ENCODE measurements at regions not wholly inside any gene's neighbourhood (a gene's known extent, or its start where the extent isn't known, plus 50 kb on each side); places are given as distances from the start of the nearest gene placed in this dataset.

DNA sequence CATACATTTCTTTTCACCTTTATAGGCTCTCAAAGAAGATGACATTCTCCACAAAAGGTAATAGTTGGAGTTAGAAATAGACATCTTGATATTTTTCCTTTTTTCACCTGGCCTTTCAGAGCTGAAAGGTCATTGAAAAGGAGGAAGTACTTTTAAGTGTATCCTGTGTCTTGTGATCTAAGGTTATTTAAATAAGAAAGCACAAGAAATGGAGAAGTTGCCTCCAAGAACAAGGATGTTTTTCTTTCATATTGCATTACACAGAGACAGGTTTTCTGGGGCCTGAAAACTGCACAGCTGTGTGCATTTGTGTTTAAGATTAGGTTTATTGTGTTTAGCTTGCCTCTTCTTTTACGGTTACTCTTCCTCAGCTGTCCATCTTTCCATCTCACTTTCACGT lies 103.4 kb upstream of the SEMA3D start:
- DNase-seq (ENCODE audit: low spot score) (no peak), ATAC-seq (ENCODE audit: low read depth) (no peak)
- Histone ChIP-seq H3K4me1 (ENCODE audit: insufficient read depth, poor library complexity, severe bottlenecking) (no peaks in the 10 kb centered on the region), H3K4me3 (ENCODE audit: severe bottlenecking) (no peak overlapping the region), H3K27ac (ENCODE audit: poor library complexity, severe bottlenecking) (no peak overlapping the region), H3K9me3 (ENCODE audit: severe bottlenecking) (no peaks in the 10 kb centered on the region), H3K36me3 (ENCODE audit: low read depth) (no peaks in the 10 kb centered on the region), H3K27me3 (ENCODE audit: insufficient read depth, poor library complexity, severe bottlenecking) (no peaks in the 10 kb centered on the region)
- TF ChIP-seq, protein P1, sequence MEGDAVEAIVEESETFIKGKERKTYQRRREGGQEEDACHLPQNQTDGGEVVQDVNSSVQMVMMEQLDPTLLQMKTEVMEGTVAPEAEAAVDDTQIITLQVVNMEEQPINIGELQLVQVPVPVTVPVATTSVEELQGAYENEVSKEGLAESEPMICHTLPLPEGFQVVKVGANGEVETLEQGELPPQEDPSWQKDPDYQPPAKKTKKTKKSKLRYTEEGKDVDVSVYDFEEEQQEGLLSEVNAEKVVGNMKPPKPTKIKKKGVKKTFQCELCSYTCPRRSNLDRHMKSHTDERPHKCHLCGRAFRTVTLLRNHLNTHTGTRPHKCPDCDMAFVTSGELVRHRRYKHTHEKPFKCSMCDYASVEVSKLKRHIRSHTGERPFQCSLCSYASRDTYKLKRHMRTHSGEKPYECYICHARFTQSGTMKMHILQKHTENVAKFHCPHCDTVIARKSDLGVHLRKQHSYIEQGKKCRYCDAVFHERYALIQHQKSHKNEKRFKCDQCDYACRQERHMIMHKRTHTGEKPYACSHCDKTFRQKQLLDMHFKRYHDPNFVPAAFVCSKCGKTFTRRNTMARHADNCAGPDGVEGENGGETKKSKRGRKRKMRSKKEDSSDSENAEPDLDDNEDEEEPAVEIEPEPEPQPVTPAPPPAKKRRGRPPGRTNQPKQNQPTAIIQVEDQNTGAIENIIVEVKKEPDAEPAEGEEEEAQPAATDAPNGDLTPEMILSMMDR (IDR thresholded peaks at IDR 0.05; ENCODE audit: poor library complexity, severe bottlenecking), result no peak

DNA sequence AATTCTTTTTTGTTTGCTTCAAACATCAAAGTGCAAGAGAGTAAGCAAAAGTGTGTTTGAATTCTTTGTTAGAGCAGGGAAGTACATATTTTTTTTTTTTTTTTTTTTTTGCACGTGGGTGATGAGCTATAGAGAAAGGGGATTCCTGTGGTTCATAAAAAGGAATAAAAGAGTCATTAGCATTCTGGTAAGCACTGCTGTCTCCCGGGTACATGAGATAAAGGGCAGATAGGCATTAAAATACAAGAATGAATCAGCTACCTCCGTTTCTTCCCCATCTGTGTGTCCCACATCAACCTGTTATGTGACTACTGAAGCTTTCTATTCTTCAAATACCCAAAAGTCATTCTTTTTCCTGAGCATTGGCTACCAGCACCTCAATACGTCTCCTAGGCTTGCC lies 102.4 kb upstream of the SEMA3D start:
- Histone ChIP-seq H3K36me3 (ENCODE audit: low read depth) (no peaks in the 10 kb centered on the region), H3K27ac (ENCODE audit: poor library complexity, severe bottlenecking) (no peak overlapping the region), H3K9me3 (ENCODE audit: severe bottlenecking) (no peaks in the 10 kb centered on the region), H3K4me1 (ENCODE audit: insufficient read depth, poor library complexity, severe bottlenecking) (no peaks in the 10 kb centered on the region), H3K4me3 (ENCODE audit: severe bottlenecking) (no peak overlapping the region), H3K27me3 (ENCODE audit: insufficient read depth, poor library complexity, severe bottlenecking) (no peaks in the 10 kb centered on the region)
- TF ChIP-seq, protein P1 (IDR thresholded peaks at IDR 0.05; ENCODE audit: poor library complexity, severe bottlenecking), result no peak
- DNase-seq (ENCODE audit: low spot score), result no peak
- ATAC-seq (ENCODE audit: low read depth), result no peak

DNA sequence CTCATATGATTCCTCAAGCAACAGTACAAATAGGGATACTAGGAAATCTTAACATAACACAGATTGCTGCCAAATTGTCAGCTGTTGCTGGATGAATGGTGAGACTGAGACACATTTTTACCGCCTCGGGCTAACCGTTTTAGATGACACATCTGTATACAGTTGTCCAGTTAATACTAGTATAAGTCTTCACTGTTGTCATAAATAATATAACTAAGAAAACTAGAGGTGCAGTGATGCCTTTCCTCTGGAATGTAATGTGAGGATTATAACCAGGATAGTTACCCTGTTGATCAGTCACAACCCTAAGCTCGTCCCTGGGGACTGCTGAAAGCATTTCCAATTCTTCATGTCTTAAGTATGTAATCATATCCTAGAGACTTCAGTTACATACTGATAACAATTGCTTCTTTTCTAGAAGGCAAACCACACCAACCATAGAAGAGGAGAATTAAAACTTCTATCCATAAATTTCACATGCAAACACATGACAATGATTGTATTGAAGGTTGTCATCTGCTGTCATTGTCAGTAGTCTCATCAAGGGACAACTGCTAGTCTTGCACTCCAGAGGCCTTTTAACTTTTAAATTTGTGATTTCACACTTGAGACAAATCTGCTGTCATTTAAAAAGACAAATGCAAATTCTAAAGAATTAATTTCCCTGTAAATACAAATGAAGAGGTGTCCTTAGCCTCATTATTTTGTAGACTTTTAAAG lies 100.4 kb upstream of the SEMA3D start:
- Histone ChIP-seq H3K9me3 (ENCODE audit: severe bottlenecking) (no peaks in the 10 kb centered on the region), H3K4me3 (ENCODE audit: severe bottlenecking) (no peak overlapping the region), H3K27me3 (ENCODE audit: insufficient read depth, poor library complexity, severe bottlenecking) (no peaks in the 10 kb centered on the region), H3K36me3 (ENCODE audit: low read depth) (no peaks in the 10 kb centered on the region), H3K27ac (ENCODE audit: poor library complexity, severe bottlenecking) (no peak overlapping the region), H3K4me1 (ENCODE audit: insufficient read depth, poor library complexity, severe bottlenecking) (no peaks in the 10 kb centered on the region)
- TF ChIP-seq, protein P1 (IDR thresholded peaks at IDR 0.05; ENCODE audit: poor library complexity, severe bottlenecking), result no peak
- ATAC-seq (ENCODE audit: low read depth) (no peak), DNase-seq (ENCODE audit: low spot score) (no peak)

DNA sequence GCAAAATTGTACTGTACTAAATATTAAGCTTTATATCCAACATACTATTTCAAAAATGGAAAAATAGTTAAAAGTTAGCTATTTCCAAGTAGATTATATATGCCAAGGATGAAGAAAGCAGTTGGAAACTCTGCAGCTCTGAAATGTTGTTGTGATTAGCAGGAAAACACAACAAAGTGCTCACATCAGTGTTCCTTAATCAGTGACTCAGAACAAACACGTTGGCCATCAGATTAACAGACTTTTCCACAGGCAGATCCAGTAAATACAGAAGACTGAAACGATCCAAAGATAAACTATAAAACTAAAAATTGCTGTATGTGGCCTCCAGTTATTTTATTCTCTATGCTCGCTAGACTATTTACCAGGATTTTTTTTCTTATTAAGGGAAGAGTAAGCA lies 99.6 kb upstream of the SEMA3D start:
- Histone ChIP-seq H3K4me3 (ENCODE audit: severe bottlenecking) (no peak overlapping the region), H3K4me1 (ENCODE audit: insufficient read depth, poor library complexity, severe bottlenecking) (no peaks in the 10 kb centered on the region), H3K36me3 (ENCODE audit: low read depth) (no peaks in the 10 kb centered on the region), H3K9me3 (ENCODE audit: severe bottlenecking) (no peaks in the 10 kb centered on the region), H3K27ac (ENCODE audit: poor library complexity, severe bottlenecking) (no peak overlapping the region), H3K27me3 (ENCODE audit: insufficient read depth, poor library complexity, severe bottlenecking) (no peaks in the 10 kb centered on the region)
- TF ChIP-seq, protein P1 (IDR thresholded peaks at IDR 0.05; ENCODE audit: poor library complexity, severe bottlenecking), result no peak
- no peak for ATAC-seq (ENCODE audit: low read depth)
- DNase-seq (ENCODE audit: low spot score), result no peak

DNA sequence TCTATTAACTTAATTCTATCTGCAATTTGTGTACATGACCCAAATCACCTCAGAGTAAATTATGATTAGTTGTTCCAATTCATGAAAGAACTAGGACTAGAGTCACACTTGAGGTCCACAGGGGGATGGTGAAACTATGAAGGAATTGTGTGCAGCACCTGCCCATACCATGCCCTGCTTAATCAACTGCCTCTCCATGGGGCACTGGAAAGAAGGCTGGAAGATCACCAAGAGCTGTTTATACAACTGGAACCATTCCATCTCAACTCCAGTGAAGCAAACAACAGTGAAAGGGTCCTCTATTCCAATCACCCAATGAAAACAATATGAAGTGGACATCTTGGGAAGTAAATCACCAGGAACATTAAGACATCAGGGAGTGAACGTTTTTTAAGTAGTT lies 98.7 kb upstream of the SEMA3D start:
- H3K36me3 ChIP-seq (ENCODE audit: low read depth), result no peaks in the 10 kb centered on the region
- TF ChIP-seq, protein P1 (IDR thresholded peaks at IDR 0.05; ENCODE audit: poor library complexity, severe bottlenecking), result no peak
- H3K9me3 ChIP-seq (ENCODE audit: severe bottlenecking), result no peaks in the 10 kb centered on the region
- no peak for DNase-seq (ENCODE audit: low spot score)
- no peak overlapping the region for H3K4me3 ChIP-seq (ENCODE audit: severe bottlenecking)
- no peaks in the 10 kb centered on the region for H3K4me1 ChIP-seq (ENCODE audit: insufficient read depth, poor library complexity, severe bottlenecking)
- H3K27me3 ChIP-seq (ENCODE audit: insufficient read depth, poor library complexity, severe bottlenecking), result no peaks in the 10 kb centered on the region
- H3K27ac ChIP-seq (ENCODE audit: poor library complexity, severe bottlenecking), result no peak overlapping the region
- ATAC-seq (ENCODE audit: low read depth), result no peak

Measured in RWPE2 (cell line).